Peyer's patch (tissue), 4 donors: ENCODE measurements at regions not wholly inside any gene's neighbourhood (a gene's known extent, or its start where the extent isn't known, plus 50 kb on each side); places are given as distances from the start of the nearest gene placed in this dataset.

Experiments
- DNase-seq, 3 donors: peaks; one replicate each; pipeline ENCODE4 v3.0.0-alpha.2; 2017 to 2019
- H3K27ac ChIP-seq, 4 donors: fragments of 200-600 bp; sonication (generic); one replicate each; pipeline ENCODE4 v1.5.1; 2016 to 2019
- H3K27me3 ChIP-seq, 2 donors: fragments of 200-600 bp; sonication (generic); one replicate each; pipeline ENCODE4 v1.5.1; 2019
- H3K36me3 ChIP-seq, 3 donors: fragments of 200-600 bp; sonication (generic); one replicate each; pipeline ENCODE4 v1.5.1; 2016 to 2019
- H3K4me1 ChIP-seq, 4 donors: fragments of 200-600 bp; sonication (generic); one replicate each; pipeline ENCODE4 v1.5.1; 2016 to 2019
- H3K4me3 ChIP-seq, 4 donors: fragments of 200-600 bp; sonication (generic); 1 replicate in 3 of 4; 2 replicates in 1 of 4; pipeline ENCODE4 v1.5.1; 2016 to 2019; ENCODE audit warnings: mild to moderate bottlenecking in 1 of 4
- H3K9me3 ChIP-seq, 4 donors: fragments of 200-600 bp; sonication (generic); one replicate each; pipeline ENCODE4 v1.5.1; 2016 to 2019; ENCODE audit warnings: mild to moderate bottlenecking in 1 of 4
- POLR2A ChIP-seq, 2 donors: fragments of 450-650 bp; IDR thresholded peaks; one replicate each; pipeline ENCODE4 v1.5.1; 2017; ENCODE audit warnings: antibody characterized with exemption in 2 of 2, mild to moderate bottlenecking in 2 of 2, moderate library complexity in 2 of 2
- TF ChIP-seq, protein P1 (sequence below), 6 experiments: fragments of 450-650 bp in 4 of 6; fragments of 200-600 bp in 2 of 6; sonication (generic) in 1 of 6; IDR thresholded peaks; one replicate each; pipeline ENCODE4 v1.5.1; 2017 to 2019; ENCODE audit warnings: antibody characterized with exemption in 6 of 6, mild to moderate bottlenecking in 3 of 6, moderate library complexity in 1 of 6

DNA sequence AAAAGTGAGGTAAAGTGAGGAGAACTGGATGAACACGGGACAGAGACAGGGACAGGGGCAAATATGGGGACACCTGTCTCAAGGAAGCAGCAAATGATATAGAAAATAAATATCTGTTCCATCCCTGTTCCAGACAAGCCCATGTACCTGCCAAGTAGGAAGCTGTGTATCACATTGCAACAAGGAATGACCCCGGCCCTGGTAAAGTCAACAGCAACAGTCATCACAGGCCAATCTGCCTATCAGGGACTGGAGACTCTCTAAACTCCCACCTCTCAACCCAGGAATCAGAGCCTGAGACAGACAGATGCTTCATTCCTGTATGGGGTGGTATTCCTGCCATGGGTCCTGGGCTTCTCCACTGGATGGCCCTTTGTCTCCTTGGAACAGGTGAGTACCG lies 156.6 kb upstream of the PRSS1 start:
- no peaks in the 10 kb centered on the region for H3K36me3 ChIP-seq
- no peak overlapping the region for H3K4me3 ChIP-seq
- no peaks in the 10 kb centered on the region for H3K9me3 ChIP-seq
- no peaks in the 10 kb centered on the region for H3K27me3 ChIP-seq
- no peak for DNase-seq
- no peak overlapping the region for H3K27ac ChIP-seq
- no peaks in the 10 kb centered on the region for H3K4me1 ChIP-seq
- no peak for TF ChIP-seq POLR2A (IDR thresholded peaks at IDR 0.05)
- TF ChIP-seq, protein P1, sequence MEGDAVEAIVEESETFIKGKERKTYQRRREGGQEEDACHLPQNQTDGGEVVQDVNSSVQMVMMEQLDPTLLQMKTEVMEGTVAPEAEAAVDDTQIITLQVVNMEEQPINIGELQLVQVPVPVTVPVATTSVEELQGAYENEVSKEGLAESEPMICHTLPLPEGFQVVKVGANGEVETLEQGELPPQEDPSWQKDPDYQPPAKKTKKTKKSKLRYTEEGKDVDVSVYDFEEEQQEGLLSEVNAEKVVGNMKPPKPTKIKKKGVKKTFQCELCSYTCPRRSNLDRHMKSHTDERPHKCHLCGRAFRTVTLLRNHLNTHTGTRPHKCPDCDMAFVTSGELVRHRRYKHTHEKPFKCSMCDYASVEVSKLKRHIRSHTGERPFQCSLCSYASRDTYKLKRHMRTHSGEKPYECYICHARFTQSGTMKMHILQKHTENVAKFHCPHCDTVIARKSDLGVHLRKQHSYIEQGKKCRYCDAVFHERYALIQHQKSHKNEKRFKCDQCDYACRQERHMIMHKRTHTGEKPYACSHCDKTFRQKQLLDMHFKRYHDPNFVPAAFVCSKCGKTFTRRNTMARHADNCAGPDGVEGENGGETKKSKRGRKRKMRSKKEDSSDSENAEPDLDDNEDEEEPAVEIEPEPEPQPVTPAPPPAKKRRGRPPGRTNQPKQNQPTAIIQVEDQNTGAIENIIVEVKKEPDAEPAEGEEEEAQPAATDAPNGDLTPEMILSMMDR (IDR thresholded peaks at IDR 0.05), result no peak

DNA sequence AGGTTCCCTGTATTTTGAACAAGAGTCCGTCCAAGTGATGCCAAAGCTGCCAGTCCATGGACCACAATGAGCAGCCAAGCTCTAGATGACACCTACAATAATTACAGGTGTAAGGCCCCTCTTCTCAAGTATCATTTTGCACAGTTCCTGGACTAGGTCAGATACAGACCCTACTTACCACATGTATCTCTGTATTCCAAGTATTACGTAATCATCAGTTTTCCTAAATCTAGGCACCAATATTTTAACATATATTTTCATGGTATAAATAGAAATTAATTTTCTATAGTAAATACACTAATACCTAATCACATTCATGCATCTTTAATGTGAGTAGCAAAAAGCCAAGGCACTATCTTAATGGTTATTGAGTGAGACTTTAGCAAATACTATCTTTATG lies 157.0 kb upstream of the PRSS1 start:
- no peaks in the 10 kb centered on the region for H3K4me1 ChIP-seq
- no peak for DNase-seq
- H3K9me3 ChIP-seq, result no peaks in the 10 kb centered on the region
- no peak for TF ChIP-seq POLR2A (IDR thresholded peaks at IDR 0.05)
- H3K4me3 ChIP-seq, result no peak overlapping the region
- no peaks in the 10 kb centered on the region for H3K36me3 ChIP-seq
- no peaks in the 10 kb centered on the region for H3K27me3 ChIP-seq
- no peak overlapping the region for H3K27ac ChIP-seq

DNA sequence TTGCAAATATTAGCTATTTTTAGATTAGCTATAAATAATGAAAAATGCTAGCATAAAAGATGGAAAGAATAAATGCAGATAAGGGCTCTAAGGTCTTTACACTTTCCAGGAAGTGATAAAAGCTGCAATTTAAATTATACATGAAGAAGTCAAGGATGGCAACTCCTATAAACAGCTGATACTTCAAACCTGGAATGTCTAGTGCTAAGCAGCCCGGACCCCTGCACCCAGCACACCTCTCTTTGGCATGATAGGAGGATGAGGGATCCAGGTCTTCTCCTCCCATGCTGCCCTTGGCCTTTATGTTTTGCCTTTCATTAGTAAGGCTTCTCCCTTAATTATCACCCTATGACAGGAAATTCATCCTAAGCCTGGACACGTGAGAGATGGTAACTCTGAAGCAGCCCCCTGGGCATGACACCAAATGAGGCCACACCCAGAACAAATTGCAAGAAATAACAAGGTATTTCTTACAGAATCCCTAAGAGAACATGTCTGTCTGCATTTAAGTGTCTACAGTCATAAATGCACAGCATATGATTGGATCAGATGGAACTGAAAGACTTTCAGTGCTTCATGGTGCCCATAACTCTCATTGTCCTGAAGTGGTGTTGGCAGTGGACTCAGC lies 158.3 kb upstream of the PRSS1 start:
- Histone ChIP-seq H3K4me1 (no peaks in the 10 kb centered on the region), H3K27ac (no peak overlapping the region)

DNA sequence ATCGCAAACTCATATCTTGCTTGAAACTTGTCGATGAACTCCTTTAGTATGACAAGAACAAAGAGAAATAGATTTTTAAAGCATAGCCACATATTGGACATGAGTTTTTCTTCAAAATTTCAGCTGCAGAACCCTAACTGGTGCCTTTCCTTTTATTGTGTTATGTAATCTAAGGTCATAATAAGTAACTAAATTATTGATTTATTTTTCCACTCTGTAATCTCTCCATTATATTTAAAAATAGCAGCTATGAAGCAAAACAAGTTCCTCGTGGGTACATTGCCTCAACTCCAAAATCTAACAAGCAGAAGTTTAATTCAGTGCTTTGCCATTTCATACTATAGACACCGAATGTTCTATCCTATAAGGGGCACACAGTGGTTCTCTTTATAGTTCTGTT lies 159.2 kb upstream of the PRSS1 start:
- no peak overlapping the region for H3K27ac ChIP-seq
- H3K4me1 ChIP-seq, result no peaks in the 10 kb centered on the region
- DNase-seq, result no peak
- no peaks in the 10 kb centered on the region for H3K9me3 ChIP-seq
- no peak overlapping the region for H3K4me3 ChIP-seq
- no peaks in the 10 kb centered on the region for H3K36me3 ChIP-seq
- TF ChIP-seq, protein P1 (IDR thresholded peaks at IDR 0.05), result no peak
- TF ChIP-seq POLR2A (IDR thresholded peaks at IDR 0.05), result no peak
- no peaks in the 10 kb centered on the region for H3K27me3 ChIP-seq

More for the DNA sequence above, 158.3 kb upstream of the PRSS1 start:
- DNase-seq, result no peak
- no peak overlapping the region for H3K4me3 ChIP-seq
- TF ChIP-seq, protein P1 (IDR thresholded peaks at IDR 0.05), result no peak
- no peak for TF ChIP-seq POLR2A (IDR thresholded peaks at IDR 0.05)
- no peaks in the 10 kb centered on the region for H3K36me3 ChIP-seq
- no peaks in the 10 kb centered on the region for H3K9me3 ChIP-seq
- H3K27me3 ChIP-seq, result no peaks in the 10 kb centered on the region

DNA sequence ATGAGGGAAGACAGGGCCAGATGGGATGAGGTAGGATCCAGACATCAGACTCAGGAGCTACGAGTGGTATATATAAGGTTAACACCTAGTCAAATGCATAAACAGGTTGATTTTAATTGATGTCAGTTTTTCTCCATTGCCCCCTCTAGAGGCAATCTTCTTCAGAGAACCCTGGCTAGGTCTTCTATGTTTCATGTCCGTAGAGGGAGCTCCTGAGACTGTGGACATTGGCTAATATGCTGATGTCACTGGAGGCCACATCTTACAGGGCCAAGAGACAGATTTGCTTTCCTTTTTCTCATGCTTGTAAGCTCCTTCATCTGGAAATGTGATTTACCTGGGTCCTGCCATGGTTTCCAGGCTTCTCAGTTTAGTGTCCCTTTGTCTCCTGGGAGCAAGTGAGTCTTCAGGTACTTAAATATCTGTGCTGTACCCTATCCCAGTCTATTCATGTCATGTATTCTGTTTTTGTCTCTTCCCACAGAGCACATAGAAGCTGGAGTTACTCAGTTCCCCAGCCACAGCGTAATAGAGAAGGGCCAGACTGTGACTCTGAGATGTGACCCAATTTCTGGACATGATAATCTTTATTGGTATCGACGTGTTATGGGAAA lies 161.6 kb upstream of the PRSS1 start:
- Histone ChIP-seq H3K36me3 (no peaks in the 10 kb centered on the region), H3K4me3 (no peak overlapping the region), H3K27ac (no peak overlapping the region), H3K27me3 (no peaks in the 10 kb centered on the region), H3K4me1 (no peaks in the 10 kb centered on the region), H3K9me3 (no peaks in the 10 kb centered on the region)
- TF ChIP-seq, protein P1 (IDR thresholded peaks at IDR 0.05), result peak in 4 of 6 experiments; percentile 27 to 45 (median 34)
- no peak for TF ChIP-seq POLR2A (IDR thresholded peaks at IDR 0.05)
- no peak for DNase-seq

DNA sequence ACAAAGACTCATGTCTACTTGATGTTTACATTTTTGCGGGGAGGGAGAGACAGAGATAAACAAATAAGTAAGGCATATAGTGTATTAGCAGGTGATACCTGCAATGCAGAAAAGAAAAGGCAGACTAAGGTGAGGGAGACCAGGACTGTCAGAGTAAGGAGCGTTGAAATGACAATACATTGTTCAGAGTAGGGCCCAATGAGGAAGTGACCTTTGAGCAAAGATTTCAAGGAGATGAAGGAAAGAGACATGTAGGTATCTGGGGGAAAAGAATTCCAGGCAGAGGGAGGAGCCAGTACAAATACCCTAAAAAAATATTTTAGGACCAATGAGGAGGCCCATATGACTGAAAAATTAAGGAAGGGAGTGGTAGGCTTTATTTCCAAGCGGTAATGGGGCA lies 162.7 kb upstream of the PRSS1 start:
- no peaks in the 10 kb centered on the region for H3K9me3 ChIP-seq
- no peak for DNase-seq
- no peaks in the 10 kb centered on the region for H3K4me1 ChIP-seq
- H3K36me3 ChIP-seq, result no peaks in the 10 kb centered on the region
- no peaks in the 10 kb centered on the region for H3K27me3 ChIP-seq
- no peak overlapping the region for H3K27ac ChIP-seq
- no peak overlapping the region for H3K4me3 ChIP-seq
- TF ChIP-seq, protein P1 (IDR thresholded peaks at IDR 0.05), result no peak
- TF ChIP-seq POLR2A (IDR thresholded peaks at IDR 0.05), result no peak
